ENCODE measurements at regions not wholly inside any gene's neighbourhood (a gene's known extent, or its start where the extent isn't known, plus 50 kb on each side); places are given as distances from the start of the nearest gene placed in this dataset.

- ATAC-seq = no peak
- TF ChIP-seq PATZ1 (CRISPR knock-in tag; IDR thresholded peaks at IDR 0.05; ENCODE audit: borderline replicate concordance) (no peak), ZNF565 (CRISPR knock-in tag; conservative IDR thresholded peaks at IDR 0.05; ENCODE audit: low read depth) (no peak), ESRRG (CRISPR knock-in tag; IDR thresholded peaks at IDR 0.05) (no peak), ZC3H10 (CRISPR knock-in tag; IDR thresholded peaks at IDR 0.05) (no peak), OSR1 (CRISPR knock-in tag; IDR thresholded peaks at IDR 0.05) (no peak), TCF4 (CRISPR knock-in tag; IDR thresholded peaks at IDR 0.05; ENCODE audit: borderline replicate concordance) (no peak), BACH2 (CRISPR knock-in tag; IDR thresholded peaks at IDR 0.05; ENCODE audit: borderline replicate concordance) (no peak), GLIS3 (CRISPR knock-in tag; IDR thresholded peaks at IDR 0.05) (no peak), ZFP3 (CRISPR knock-in tag; IDR thresholded peaks at IDR 0.05) (no peak), CSDC2 (CRISPR knock-in tag; IDR thresholded peaks at IDR 0.05) (no peak), ZFP30 (CRISPR knock-in tag; IDR thresholded peaks at IDR 0.05) (no peak), POU6F1 (CRISPR knock-in tag; IDR thresholded peaks at IDR 0.05; ENCODE audit: borderline replicate concordance, low read depth) (no peak), TOX (CRISPR knock-in tag; IDR thresholded peaks at IDR 0.05; ENCODE audit: borderline replicate concordance) (no peak), ZNF70 (CRISPR knock-in tag; IDR thresholded peaks at IDR 0.05) (no peak)
- TF ChIP-seq, protein P1, sequence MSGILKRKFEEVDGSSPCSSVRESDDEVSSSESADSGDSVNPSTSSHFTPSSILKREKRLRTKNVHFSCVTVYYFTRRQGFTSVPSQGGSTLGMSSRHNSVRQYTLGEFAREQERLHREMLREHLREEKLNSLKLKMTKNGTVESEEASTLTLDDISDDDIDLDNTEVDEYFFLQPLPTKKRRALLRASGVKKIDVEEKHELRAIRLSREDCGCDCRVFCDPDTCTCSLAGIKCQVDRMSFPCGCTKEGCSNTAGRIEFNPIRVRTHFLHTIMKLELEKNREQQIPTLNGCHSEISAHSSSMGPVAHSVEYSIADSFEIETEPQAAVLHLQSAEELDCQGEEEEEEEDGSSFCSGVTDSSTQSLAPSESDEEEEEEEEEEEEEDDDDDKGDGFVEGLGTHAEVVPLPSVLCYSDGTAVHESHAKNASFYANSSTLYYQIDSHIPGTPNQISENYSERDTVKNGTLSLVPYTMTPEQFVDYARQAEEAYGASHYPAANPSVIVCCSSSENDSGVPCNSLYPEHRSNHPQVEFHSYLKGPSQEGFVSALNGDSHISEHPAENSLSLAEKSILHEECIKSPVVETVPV (CRISPR knock-in tag; IDR thresholded peaks at IDR 0.05) = no peak
Observed at GRCh38 chr3:104126463-104126862, 1240.2 kb upstream of the ALCAM start.

GRCh38 chr3:104126864-104127553 is 1239.7 kb upstream of the ALCAM start:
- ATAC-seq = no peak
- TF ChIP-seq SNAI2 (CRISPR knock-in tag; IDR thresholded peaks at IDR 0.05) (no peak), GLIS3 (CRISPR knock-in tag; IDR thresholded peaks at IDR 0.05) (no peak), TCF4 (CRISPR knock-in tag; IDR thresholded peaks at IDR 0.05; ENCODE audit: borderline replicate concordance) (no peak), OSR1 (CRISPR knock-in tag; IDR thresholded peaks at IDR 0.05) (no peak), ESRRG (CRISPR knock-in tag; IDR thresholded peaks at IDR 0.05) (no peak)

DNA sequence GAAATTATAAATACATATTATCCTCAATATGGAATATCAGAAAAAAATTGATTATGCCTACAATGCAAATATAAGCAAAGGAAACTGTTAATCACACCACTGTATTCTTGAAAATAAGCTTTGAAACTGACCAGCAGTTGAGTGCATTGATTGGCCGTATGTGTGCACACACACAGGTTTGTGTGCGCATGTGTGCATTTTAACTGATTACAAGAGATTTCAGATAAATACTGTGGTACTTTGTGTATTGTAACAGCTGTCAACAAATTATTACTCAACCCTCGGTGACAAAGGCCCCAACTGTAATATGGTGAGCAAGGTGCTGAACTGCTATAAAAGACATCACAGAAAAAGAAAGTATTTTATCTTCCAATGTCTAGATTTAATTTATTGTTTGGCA is 1238.9 kb upstream of the ALCAM start:
- TF ChIP-seq ISL1 (CRISPR knock-in tag; IDR thresholded peaks at IDR 0.05) (no peak), SNAI2 (CRISPR knock-in tag; IDR thresholded peaks at IDR 0.05) (no peak)
- no peak for ATAC-seq

DNA sequence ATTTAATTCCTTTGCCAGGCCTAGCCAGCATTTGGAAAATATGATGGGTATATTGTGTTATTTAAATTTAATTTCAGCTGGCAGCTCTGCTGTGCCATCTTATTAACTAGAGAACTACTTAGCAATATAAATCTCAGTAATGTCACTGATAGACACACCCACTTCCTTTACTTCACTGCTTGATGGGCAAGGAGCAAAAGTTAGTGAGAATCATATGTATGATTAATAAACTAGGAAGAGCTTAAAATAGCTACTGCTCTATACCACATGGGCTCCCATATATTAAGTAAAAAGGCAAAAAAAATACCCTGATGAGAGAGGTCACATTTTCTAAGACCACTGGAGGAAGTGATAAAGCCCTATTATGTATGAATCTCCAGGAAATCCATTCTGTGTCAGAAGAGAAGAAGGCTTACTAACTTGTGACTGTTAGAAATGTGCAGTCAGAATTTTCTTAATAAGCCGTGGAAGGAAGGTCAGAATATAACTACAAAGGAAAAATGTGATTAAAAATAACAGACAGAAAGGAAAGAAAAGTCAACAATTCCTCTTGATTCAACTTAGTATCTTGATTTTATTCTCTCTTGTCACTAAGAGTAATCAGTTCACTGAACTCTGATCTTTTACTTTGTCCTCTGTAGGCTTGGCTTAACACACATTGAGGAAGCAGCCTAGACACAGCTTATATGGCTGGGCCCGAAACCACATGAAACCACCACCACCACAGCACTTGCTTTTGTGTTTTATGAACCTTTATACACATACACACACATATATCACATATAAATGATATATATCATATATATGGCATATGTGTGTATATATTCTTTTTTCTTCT is 1233.9 kb upstream of the ALCAM start:
- TF ChIP-seq TCF4 (CRISPR knock-in tag; IDR thresholded peaks at IDR 0.05; ENCODE audit: borderline replicate concordance) (no peak), ZC3H10 (CRISPR knock-in tag; IDR thresholded peaks at IDR 0.05) (peak; percentile 64; the same call in 1 of the 2 replicates), CREB5 (CRISPR knock-in tag; IDR thresholded peaks at IDR 0.05; ENCODE audit: low read depth) (no peak), GLIS3 (CRISPR knock-in tag; IDR thresholded peaks at IDR 0.05) (no peak), SNAI2 (CRISPR knock-in tag; IDR thresholded peaks at IDR 0.05) (no peak), ZNF70 (CRISPR knock-in tag; IDR thresholded peaks at IDR 0.05) (no peak), ISL1 (CRISPR knock-in tag; IDR thresholded peaks at IDR 0.05) (peak; percentile 78), POU6F1 (CRISPR knock-in tag; IDR thresholded peaks at IDR 0.05; ENCODE audit: borderline replicate concordance, low read depth) (no peak), OSR1 (CRISPR knock-in tag; IDR thresholded peaks at IDR 0.05) (no peak), ZNF8 (CRISPR knock-in tag; IDR thresholded peaks at IDR 0.05) (no peak), TOX (CRISPR knock-in tag; IDR thresholded peaks at IDR 0.05; ENCODE audit: borderline replicate concordance) (peak; percentile 25; the same call in 1 of the 2 replicates), PATZ1 (CRISPR knock-in tag; IDR thresholded peaks at IDR 0.05; ENCODE audit: borderline replicate concordance) (no peak), BACH2 (CRISPR knock-in tag; IDR thresholded peaks at IDR 0.05; ENCODE audit: borderline replicate concordance) (no peak), ZFP30 (CRISPR knock-in tag; IDR thresholded peaks at IDR 0.05) (no peak), RARB (CRISPR knock-in tag; IDR thresholded peaks at IDR 0.05) (no peak)
- TF ChIP-seq, protein P1 (CRISPR knock-in tag; IDR thresholded peaks at IDR 0.05) = no peak
- peak; percentile 90 for ATAC-seq
